HL-60 (cell line): ENCODE measurements at regions not wholly inside any gene's neighbourhood (a gene's known extent, or its start where the extent isn't known, plus 50 kb on each side); places are given as distances from the start of the nearest gene placed in this dataset.

ENCODE experiments used
- DNase-seq, 2 experiments: peaks; one replicate each; pipeline ENCODE4 v3.0.0-alpha.2; 2010 to 2020; ENCODE audit warnings: low read depth in 1 of 2, low spot score in 1 of 2
- H3K27ac ChIP-seq: fragments of 250-450 bp; sonication (Bioruptor Pico); replicated peaks from 2 replicates; pipeline ENCODE4 v1.5.1; 2020; ENCODE audit warnings: mild to moderate bottlenecking, moderate library complexity
- H3K27me3 ChIP-seq: fragments of 250-450 bp; sonication (Bioruptor Pico); 2 replicates; pipeline ENCODE4 v1.5.1; 2021; ENCODE audit warnings: mild to moderate bottlenecking, moderate library complexity; ENCODE audit not compliant: insufficient read depth, poor library complexity, severe bottlenecking
- H3K4me3 ChIP-seq: replicated peaks from 2 replicates; pipeline ENCODE4 v1.5.1; 2011; ENCODE audit warnings: mild to moderate bottlenecking, control low read depth, low read length; ENCODE audit not compliant: insufficient read depth
- CTCF ChIP-seq: IDR thresholded peaks from one replicate; pipeline ENCODE4 v1.5.1; 2011; ENCODE audit warnings: low read length, control low read depth, inconsistent platforms; ENCODE audit not compliant: insufficient read depth
- GABPA ChIP-seq: IDR thresholded peaks from 2 replicates; pipeline ENCODE4 v1.6.1; 2012; ENCODE audit warnings: low read depth
- POLR2AphosphoS5 ChIP-seq: IDR thresholded peaks from 2 replicates; pipeline ENCODE4 v1.6.1; 2012; ENCODE audit warnings: low read depth
- REST ChIP-seq: IDR thresholded peaks from 2 replicates; pipeline ENCODE4 v1.6.1; 2012; ENCODE audit warnings: low read depth; ENCODE audit not compliant: insufficient replicate concordance
- SPI1 ChIP-seq: IDR thresholded peaks from 2 replicates; pipeline ENCODE4 v1.6.1; 2012; ENCODE audit warnings: low read depth, mild to moderate bottlenecking, borderline replicate concordance

- peak in 1 of 2 experiments; percentile 8 for DNase-seq
- Histone ChIP-seq H3K27me3 (no peaks in the 10 kb centered on the region), H3K27ac (no peak overlapping the region), H3K4me3 (no peak overlapping the region)
- no peak for TF ChIP-seq SPI1
- no peak for TF ChIP-seq POLR2AphosphoS5
- no peak for TF ChIP-seq CTCF
- TF ChIP-seq REST: no peak
- TF ChIP-seq GABPA: no peak
These were observed 800.1 kb downstream of the SATB2 start for GRCh38 chr2:198657512-198658121.

GRCh38 chr2:198656869-198657268, 800.9 kb downstream of the SATB2 start:
- DNase-seq: no peak
- TF ChIP-seq REST (no peak), SPI1 (no peak), GABPA (no peak), POLR2AphosphoS5 (no peak), CTCF (no peak)
- H3K27ac ChIP-seq: no peak overlapping the region

GRCh38 chr2:198654646-198655045, 803.1 kb downstream of the SATB2 start:
- Histone ChIP-seq H3K27me3 (no peaks in the 10 kb centered on the region), H3K4me3 (no peak overlapping the region), H3K27ac (no peak overlapping the region)
- no peak for TF ChIP-seq REST
- no peak for TF ChIP-seq CTCF
- TF ChIP-seq SPI1: no peak
- no peak for TF ChIP-seq GABPA
- TF ChIP-seq POLR2AphosphoS5: no peak
- DNase-seq: no peak

More at GRCh38 chr2:198656869-198657268, 800.9 kb downstream of the SATB2 start:
- no peak overlapping the region for H3K4me3 ChIP-seq
- no peaks in the 10 kb centered on the region for H3K27me3 ChIP-seq
